HG03521 (cell line): ENCODE measurements at regions not wholly inside any gene's neighbourhood (a gene's known extent, or its start where the extent isn't known, plus 50 kb on each side); places are given as distances from the start of the nearest gene placed in this dataset.

Experiments
- ATAC-seq: cut with Tn5 transposase; IDR thresholded peaks from one replicate; pipeline ENCODE4 v1.9.1; 2021; ENCODE audit warnings: mild to moderate bottlenecking, moderate library complexity; ENCODE audit not compliant: unreplicated experiment

GRCh38 chr17:79541056-79541850 is 69.6 kb downstream of the RBFOX3 start:
- no peak for ATAC-seq

- no peak for ATAC-seq
Measured at GRCh38 chr17:79539944-79540705, 70.7 kb downstream of the RBFOX3 start.

GRCh38 chr17:79538291-79538690 is 72.6 kb downstream of the RBFOX3 start:
- no peak for ATAC-seq

- ATAC-seq = no peak
Measured at GRCh38 chr17:79537686-79538085, 73.2 kb downstream of the RBFOX3 start.

- ATAC-seq = no peak
Measured at GRCh38 chr17:79537061-79537460, 73.8 kb downstream of the RBFOX3 start.

GRCh38 chr17:79536212-79536840 is 74.5 kb downstream of the RBFOX3 start:
- ATAC-seq = no peak

GRCh38 chr17:79535728-79536025 is 75.2 kb downstream of the RBFOX3 start:
- no peak for ATAC-seq

GRCh38 chr17:79534851-79535727 is 75.8 kb downstream of the RBFOX3 start:
- no peak for ATAC-seq

GRCh38 chr17:79534111-79534510 is 76.7 kb downstream of the RBFOX3 start:
- ATAC-seq = no peak

GRCh38 chr17:79533116-79533515 is 77.7 kb downstream of the RBFOX3 start:
- ATAC-seq = no peak

GRCh38 chr17:79532107-79532790 is 78.6 kb downstream of the RBFOX3 start:
- ATAC-seq = no peak

- ATAC-seq = no peak
Measured at GRCh38 chr17:79531191-79532095, 79.4 kb downstream of the RBFOX3 start.

GRCh38 chr17:79530361-79531105 is 80.3 kb downstream of the RBFOX3 start:
- ATAC-seq = no peak

- ATAC-seq = no peak
Measured at GRCh38 chr17:79529661-79530081, 81.2 kb downstream of the RBFOX3 start.

- no peak for ATAC-seq
Measured at GRCh38 chr17:79528592-79529125, 82.2 kb downstream of the RBFOX3 start.

GRCh38 chr17:79527306-79527705 is 83.5 kb downstream of the RBFOX3 start:
- no peak for ATAC-seq

GRCh38 chr17:79525793-79526677 is 84.8 kb downstream of the RBFOX3 start:
- no peak for ATAC-seq
